Endothelial cell of umbilical vein (primary cell): ENCODE measurements at regions not wholly inside any gene's neighbourhood (a gene's known extent, or its start where the extent isn't known, plus 50 kb on each side); places are given as distances from the start of the nearest gene placed in this dataset.

Experiments used
- EZH2 ChIP-seq: IDR thresholded peaks from 2 replicates; pipeline ENCODE4 v1.6.1; 2012; ENCODE audit warnings: borderline replicate concordance, low read depth, mild to moderate bottlenecking, moderate library complexity, low read length, inconsistent platforms; ENCODE audit not compliant: severe bottlenecking
- POLR2A ChIP-seq: IDR thresholded peaks from 2 replicates; pipeline ENCODE4 v1.6.1; 2012; ENCODE audit warnings: low read depth, mild to moderate bottlenecking, control low read depth, low read length
- POLR2AphosphoS5 ChIP-seq: IDR thresholded peaks from 2 replicates; pipeline ENCODE4 v1.6.1; 2012; ENCODE audit warnings: low read depth, mild to moderate bottlenecking, control low read depth, low read length, moderate library complexity; ENCODE audit not compliant: insufficient read depth
- TF ChIP-seq, protein P1 (sequence below), 2 donors: IDR thresholded peaks; 1 replicate in 1 of 2; 2 replicates in 1 of 2; pipeline ENCODE4 v1.5.1; 2011; ENCODE audit warnings: low read length in 2 of 2, mild to moderate bottlenecking in 2 of 2, moderate library complexity in 2 of 2, control low read depth in 1 of 2, inconsistent platforms in 1 of 2, low read depth in 1 of 2; ENCODE audit not compliant: insufficient read depth in 1 of 2; ENCODE audit errors: extremely low read depth in 1 of 2

DNA sequence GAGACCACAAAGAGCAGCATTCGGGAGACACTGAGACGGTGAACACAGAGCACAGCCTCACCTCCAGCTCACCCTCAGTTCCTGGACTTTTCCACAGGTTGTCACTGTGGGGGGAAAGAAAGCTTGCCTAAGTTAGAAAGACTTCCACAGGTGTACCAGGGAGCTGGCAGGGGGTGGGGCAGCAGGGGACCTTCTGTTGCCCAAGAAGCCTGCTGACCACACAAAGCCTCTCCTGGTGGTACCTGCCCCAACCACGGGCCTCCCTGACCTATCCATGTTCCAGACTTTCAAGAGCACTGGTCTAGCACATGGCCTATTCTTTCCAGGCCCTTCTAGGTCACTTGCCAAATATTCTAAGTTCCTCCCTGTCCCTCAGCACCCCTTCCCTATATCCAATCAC lies 550.8 kb downstream of the BNC2 start:
- TF ChIP-seq, protein P1, sequence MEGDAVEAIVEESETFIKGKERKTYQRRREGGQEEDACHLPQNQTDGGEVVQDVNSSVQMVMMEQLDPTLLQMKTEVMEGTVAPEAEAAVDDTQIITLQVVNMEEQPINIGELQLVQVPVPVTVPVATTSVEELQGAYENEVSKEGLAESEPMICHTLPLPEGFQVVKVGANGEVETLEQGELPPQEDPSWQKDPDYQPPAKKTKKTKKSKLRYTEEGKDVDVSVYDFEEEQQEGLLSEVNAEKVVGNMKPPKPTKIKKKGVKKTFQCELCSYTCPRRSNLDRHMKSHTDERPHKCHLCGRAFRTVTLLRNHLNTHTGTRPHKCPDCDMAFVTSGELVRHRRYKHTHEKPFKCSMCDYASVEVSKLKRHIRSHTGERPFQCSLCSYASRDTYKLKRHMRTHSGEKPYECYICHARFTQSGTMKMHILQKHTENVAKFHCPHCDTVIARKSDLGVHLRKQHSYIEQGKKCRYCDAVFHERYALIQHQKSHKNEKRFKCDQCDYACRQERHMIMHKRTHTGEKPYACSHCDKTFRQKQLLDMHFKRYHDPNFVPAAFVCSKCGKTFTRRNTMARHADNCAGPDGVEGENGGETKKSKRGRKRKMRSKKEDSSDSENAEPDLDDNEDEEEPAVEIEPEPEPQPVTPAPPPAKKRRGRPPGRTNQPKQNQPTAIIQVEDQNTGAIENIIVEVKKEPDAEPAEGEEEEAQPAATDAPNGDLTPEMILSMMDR (IDR thresholded peaks at IDR 0.05; ENCODE audit: extremely low read depth in 1 of 2, insufficient read depth in 1 of 2, low read depth in 1 of 2, low read length in 2 of 2), result no peak
- TF ChIP-seq POLR2A, result no peak
- no peak for TF ChIP-seq POLR2AphosphoS5
- TF ChIP-seq EZH2, result no peak
